HepG2 (cell line): ENCODE measurements at regions not wholly inside any gene's neighbourhood (a gene's known extent, or its start where the extent isn't known, plus 50 kb on each side); places are given as distances from the start of the nearest gene placed in this dataset.

Experiments
- ATAC-seq: fragments of 200-7000 bp; cut with Tn5 transposase; 3 replicates; pipeline ENCODE4 v1.9.1; 2020; ENCODE audit warnings: mild to moderate bottlenecking, moderate library complexity
- BruUV-seq: library from RNA; stranded (reverse); fragments of 400-500 nt; replicated peaks from 2 replicates; lab custom pipeline; 2021; lab: Mats Ljungman, UMichigan
- CTCF ChIA-PET: fragments of 300-600 bp; formaldehyde crosslinking; extraction: SDS; loops from one replicate; lab custom pipeline; 2021; ENCODE audit warnings: low total read pairs, inconsistent platforms, low intra/inter-chr PET ratio; lab: Yijun Ruan, JAX
- POLR2A ChIA-PET: fragments of 350-600 bp; sonication (Branson Sonifier 250); formaldehyde crosslinking; loops from one replicate; lab custom pipeline; 2020; ENCODE audit warnings: antibody characterized with exemption, inconsistent platforms; lab: Yijun Ruan, JAX
- DNase-seq: peaks from one replicate; pipeline ENCODE4 v3.0.0-alpha.2; 2015; ENCODE audit warnings: low spot score
- FAIRE-seq: peaks from 3 replicates; lab custom pipeline; 2011; peaks lifted over from hg19 to GRCh38; lab: Jason Lieb, UNC
- H2AFZ ChIP-seq: one replicate; pipeline ENCODE4 v1.6.1; 2011; ENCODE audit warnings: low read length, inconsistent platforms
- H3K27ac ChIP-seq: fragments of 300-600 bp; 3 replicates; pipeline ENCODE4 v1.8.0; 2011; ENCODE audit warnings: mixed run types, mild to moderate bottlenecking, mixed read lengths, low read length, inconsistent platforms; ENCODE audit not compliant: insufficient read depth; ENCODE audit errors: extremely low read length
- H3K27me3 ChIP-seq, 2 experiments: fragments of 200-600 bp in 1 of 2; 2 replicates in 1 of 2; 3 replicates in 1 of 2; pipeline versions ENCODE4 v1.6.0 to v1.8.0; 2011; ENCODE audit warnings: low read length in 2 of 2, mild to moderate bottlenecking in 2 of 2, moderate library complexity in 2 of 2, inconsistent platforms in 1 of 2; ENCODE audit not compliant: insufficient read depth in 2 of 2, control insufficient read depth in 1 of 2
- H3K36me3 ChIP-seq, 2 experiments: fragments of 200-600 bp in 1 of 2; replicated peaks in 1 of 2; 2 replicates in 1 of 2; 3 replicates in 1 of 2; pipeline versions ENCODE4 v1.5.1 to v1.8.0; 2011; ENCODE audit warnings: low read length in 2 of 2, inconsistent platforms in 1 of 2; ENCODE audit not compliant: insufficient read depth in 2 of 2, control insufficient read depth in 1 of 2
- H3K4me1 ChIP-seq: 2 replicates; pipeline ENCODE4 v1.5.1; 2012; ENCODE audit warnings: low read length, inconsistent platforms; ENCODE audit not compliant: insufficient read depth
- H3K4me2 ChIP-seq: 2 replicates; pipeline ENCODE4 v1.6.0; 2011; ENCODE audit warnings: low read depth, low read length, inconsistent platforms
- H3K4me3 ChIP-seq, 3 experiments: fragments of 200-600 bp in 1 of 3; sonication (generic), shearing (Covaris generic) in 1 of 3; replicated peaks in 1 of 3; 2 replicates each; pipeline ENCODE4 v1.5.1; 2011 to 2016; ENCODE audit warnings: low read length in 3 of 3, inconsistent platforms in 2 of 3, low read depth in 2 of 3, mild to moderate bottlenecking in 2 of 3, control low read depth in 1 of 3, mixed read lengths in 1 of 3; ENCODE audit not compliant: insufficient read depth in 1 of 3
- H3K79me2 ChIP-seq: one replicate; pipeline ENCODE4 v1.6.1; 2011; ENCODE audit warnings: low read length, inconsistent platforms; ENCODE audit not compliant: insufficient read depth
- H3K9ac ChIP-seq: 2 replicates; pipeline ENCODE4 v1.6.0; 2011; ENCODE audit warnings: mild to moderate bottlenecking, low read depth, low read length, inconsistent platforms; ENCODE audit not compliant: insufficient read depth
- H3K9me3 ChIP-seq: 2 replicates; pipeline ENCODE4 v1.5.1; 2012; ENCODE audit warnings: mild to moderate bottlenecking, low read length
- H4K20me1 ChIP-seq: 2 replicates; pipeline ENCODE4 v1.6.0; 2011; ENCODE audit warnings: inconsistent platforms, mild to moderate bottlenecking, low read length, moderate library complexity; ENCODE audit not compliant: insufficient read depth
- KAT8 ChIP-seq: IDR thresholded peaks from 2 replicates; pipeline ENCODE4 v1.6.1; 2016; ENCODE audit warnings: missing genetic modification reagents, missing compliant biosample characterization
- MNT ChIP-seq: fragments of 450-650 bp; IDR thresholded peaks from 2 replicates; pipeline ENCODE4 v1.6.1; 2016
- TFDP2 ChIP-seq: sonication (generic); formaldehyde crosslinking; IDR thresholded peaks from 2 replicates; pipeline ENCODE4 v1.4.0; 2020; ENCODE audit warnings: missing genetic modification reagents
- ZNF20 ChIP-seq: sonication (generic); formaldehyde crosslinking; IDR thresholded peaks from 2 replicates; pipeline ENCODE4 v1.4.0; 2020; ENCODE audit warnings: mild to moderate bottlenecking, moderate library complexity, missing genetic modification reagents
- ZNF33A ChIP-seq: sonication (generic); formaldehyde crosslinking; IDR thresholded peaks from 2 replicates; pipeline ENCODE4 v1.5.1; 2020; ENCODE audit warnings: missing genetic modification reagents, mild to moderate bottlenecking, moderate library complexity, borderline replicate concordance
- ZNF543 ChIP-seq: sonication (generic); formaldehyde crosslinking; IDR thresholded peaks from 2 replicates; pipeline ENCODE4 v1.4.0; 2020; ENCODE audit warnings: mild to moderate bottlenecking, missing genetic modification reagents
- WGBS: methylation state at CpG from one replicate; pipeline ENCODE4 v1.1.6; 2017; ENCODE audit warnings: low lambda C conversion rate; 5-methylcytosine and 5-hydroxymethylcytosine counted together
- in situ Hi-C: cut with HindIII; loops from 2 replicates; pipeline ENCODE4 v1.10.0; 2017; ENCODE audit warnings: low pct_unique_long_range_greater_than_20kb; ENCODE audit not compliant: extremely low pct_ligation_motif_present
- intact Hi-C: fragments of 100-400 bp; cut with micrococcal nuclease; formaldehyde crosslinking; loops from one replicate; pipeline ENCODE4 v1.10.0; 2022; ENCODE audit not compliant: unreplicated experiment
- TF ChIP-seq, protein P1 (sequence below): sonication (generic); formaldehyde crosslinking; IDR thresholded peaks from 2 replicates; pipeline ENCODE4 v1.5.0; 2020; ENCODE audit warnings: mild to moderate bottlenecking, missing genetic modification reagents
- TF ChIP-seq, protein P2 (sequence below): IDR thresholded peaks from 2 replicates; pipeline ENCODE4 v1.6.1; 2016; ENCODE audit warnings: missing compliant biosample characterization, missing genetic modification reagents, borderline replicate concordance
- TF ChIP-seq, protein P3 (sequence below): sonication (generic); formaldehyde crosslinking; conservative IDR thresholded peaks from 2 replicates; pipeline ENCODE4 v1.4.0; 2020; ENCODE audit warnings: missing genetic modification reagents

GRCh38 chr3:94990952-94991705, 928.3 kb downstream of the NSUN3 start:
- ATAC-seq (no peak), DNase-seq (no peak), FAIRE-seq (no peak)
- H3K4me2 ChIP-seq, result no peak overlapping the region
- in situ Hi-C loops (no loop called here), intact Hi-C loops (no loop called here)
- H3K9ac ChIP-seq, result no peak overlapping the region
- BruUV-seq, result no TSS peak
- ChIA-PET CTCF (no interaction called here), POLR2A (no interaction called here)
- H3K9me3 ChIP-seq, result no peaks in the 10 kb centered on the region
- WGBS, result 7% methylated on average over 4 of the region's 4 CpGs
- no peak overlapping the region for H3K27ac ChIP-seq
- no peaks in the 10 kb centered on the region for H3K79me2 ChIP-seq
- no peaks in the 10 kb centered on the region for H3K4me1 ChIP-seq
- no peaks in the 10 kb centered on the region for H4K20me1 ChIP-seq
- H3K27me3 ChIP-seq, result no peaks in the 10 kb centered on the region
- TF ChIP-seq, protein P1, sequence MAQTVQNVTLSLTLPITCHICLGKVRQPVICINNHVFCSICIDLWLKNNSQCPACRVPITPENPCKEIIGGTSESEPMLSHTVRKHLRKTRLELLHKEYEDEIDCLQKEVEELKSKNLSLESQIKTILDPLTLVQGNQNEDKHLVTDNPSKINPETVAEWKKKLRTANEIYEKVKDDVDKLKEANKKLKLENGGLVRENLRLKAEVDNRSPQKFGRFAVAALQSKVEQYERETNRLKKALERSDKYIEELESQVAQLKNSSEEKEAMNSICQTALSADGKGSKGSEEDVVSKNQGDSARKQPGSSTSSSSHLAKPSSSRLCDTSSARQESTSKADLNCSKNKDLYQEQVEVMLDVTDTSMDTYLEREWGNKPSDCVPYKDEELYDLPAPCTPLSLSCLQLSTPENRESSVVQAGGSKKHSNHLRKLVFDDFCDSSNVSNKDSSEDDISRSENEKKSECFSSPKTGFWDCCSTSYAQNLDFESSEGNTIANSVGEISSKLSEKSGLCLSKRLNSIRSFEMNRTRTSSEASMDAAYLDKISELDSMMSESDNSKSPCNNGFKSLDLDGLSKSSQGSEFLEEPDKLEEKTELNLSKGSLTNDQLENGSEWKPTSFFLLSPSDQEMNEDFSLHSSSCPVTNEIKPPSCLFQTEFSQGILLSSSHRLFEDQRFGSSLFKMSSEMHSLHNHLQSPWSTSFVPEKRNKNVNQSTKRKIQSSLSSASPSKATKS (CRISPR knock-in tag), result no peak
- no peak for TF ChIP-seq MNT
- no peak overlapping the region for H3K4me3 ChIP-seq
- no peaks in the 10 kb centered on the region for H3K36me3 ChIP-seq
- H2AFZ ChIP-seq, result no peak overlapping the region

- no peak overlapping the region for H2AFZ ChIP-seq
- no peak overlapping the region for H3K4me3 ChIP-seq
- H3K9me3 ChIP-seq, result no peaks in the 10 kb centered on the region
- no TSS peak for BruUV-seq
- in situ Hi-C loops, result no loop called here
- no peaks in the 10 kb centered on the region for H3K36me3 ChIP-seq
- FAIRE-seq, result no peak
- intact Hi-C loops, result no loop called here
- no peaks in the 10 kb centered on the region for H4K20me1 ChIP-seq
- 1% methylated on average over 3 of the region's 3 CpGs for WGBS
- no peak for ATAC-seq
- H3K4me2 ChIP-seq, result no peak overlapping the region
- no peak for DNase-seq
- no peak overlapping the region for H3K9ac ChIP-seq
- H3K79me2 ChIP-seq, result no peaks in the 10 kb centered on the region
- CTCF ChIA-PET, result no interaction called here
- POLR2A ChIA-PET, result no interaction called here
- no peak overlapping the region for H3K27ac ChIP-seq
- no peaks in the 10 kb centered on the region for H3K4me1 ChIP-seq
- no peaks in the 10 kb centered on the region for H3K27me3 ChIP-seq
- TF ChIP-seq ZNF33A (CRISPR knock-in tag) (no peak), TFDP2 (CRISPR knock-in tag) (no peak), ZNF20 (no peak), KAT8 (no peak), ZNF543 (CRISPR knock-in tag) (no peak)
- TF ChIP-seq, protein P2, sequence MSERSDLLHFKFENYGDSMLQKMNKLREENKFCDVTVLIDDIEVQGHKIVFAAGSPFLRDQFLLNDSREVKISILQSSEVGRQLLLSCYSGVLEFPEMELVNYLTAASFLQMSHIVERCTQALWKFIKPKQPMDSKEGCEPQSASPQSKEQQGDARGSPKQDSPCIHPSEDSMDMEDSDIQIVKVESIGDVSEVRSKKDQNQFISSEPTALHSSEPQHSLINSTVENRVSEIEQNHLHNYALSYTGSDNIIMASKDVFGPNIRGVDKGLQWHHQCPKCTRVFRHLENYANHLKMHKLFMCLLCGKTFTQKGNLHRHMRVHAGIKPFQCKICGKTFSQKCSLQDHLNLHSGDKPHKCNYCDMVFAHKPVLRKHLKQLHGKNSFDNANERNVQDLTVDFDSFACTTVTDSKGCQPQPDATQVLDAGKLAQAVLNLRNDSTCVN, result no peak
- TF ChIP-seq, protein P3, sequence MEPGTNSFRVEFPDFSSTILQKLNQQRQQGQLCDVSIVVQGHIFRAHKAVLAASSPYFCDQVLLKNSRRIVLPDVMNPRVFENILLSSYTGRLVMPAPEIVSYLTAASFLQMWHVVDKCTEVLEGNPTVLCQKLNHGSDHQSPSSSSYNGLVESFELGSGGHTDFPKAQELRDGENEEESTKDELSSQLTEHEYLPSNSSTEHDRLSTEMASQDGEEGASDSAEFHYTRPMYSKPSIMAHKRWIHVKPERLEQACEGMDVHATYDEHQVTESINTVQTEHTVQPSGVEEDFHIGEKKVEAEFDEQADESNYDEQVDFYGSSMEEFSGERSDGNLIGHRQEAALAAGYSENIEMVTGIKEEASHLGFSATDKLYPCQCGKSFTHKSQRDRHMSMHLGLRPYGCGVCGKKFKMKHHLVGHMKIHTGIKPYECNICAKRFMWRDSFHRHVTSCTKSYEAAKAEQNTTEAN (CRISPR knock-in tag), result no peak
Observed at GRCh38 chr3:94996743-94997142, 933.9 kb downstream of the NSUN3 start.
